Esophagus muscularis mucosa (tissue), 4 donors: ENCODE measurements at regions not wholly inside any gene's neighbourhood (a gene's known extent, or its start where the extent isn't known, plus 50 kb on each side); places are given as distances from the start of the nearest gene placed in this dataset.

Source experiments
- DNase-seq: peaks from one replicate; pipeline ENCODE4 v3.0.0-alpha.2; 2017; ENCODE audit errors: extremely low spot score
- H3K27ac ChIP-seq, 4 donors: fragments of 200-600 bp; sonication (generic); replicated peaks in 1 of 4; 1 replicate in 3 of 4; 2 replicates in 1 of 4; pipeline ENCODE4 v1.5.1; 2016 to 2019; ENCODE audit warnings: mild to moderate bottlenecking in 1 of 4
- H3K27me3 ChIP-seq, 4 donors: fragments of 200-600 bp; sonication (generic); one replicate each; pipeline versions ENCODE4 v1.5.1 to v1.6.0; 2016 to 2019
- H3K36me3 ChIP-seq, 4 donors: fragments of 200-600 bp; sonication (generic); one replicate each; pipeline ENCODE4 v1.5.1; 2016 to 2019
- H3K4me1 ChIP-seq, 4 donors: fragments of 200-600 bp; sonication (generic); one replicate each; pipeline ENCODE4 v1.5.1; 2016 to 2019
- H3K4me3 ChIP-seq, 4 donors: fragments of 200-600 bp; sonication (generic); 1 replicate in 2 of 4; 2 replicates in 2 of 4; pipeline ENCODE4 v1.5.1; 2016 to 2019; ENCODE audit warnings: mild to moderate bottlenecking in 4 of 4, moderate library complexity in 1 of 4
- H3K9me3 ChIP-seq, 4 donors: fragments of 200-600 bp; sonication (generic); 1 replicate in 3 of 4; 2 replicates in 1 of 4; pipeline ENCODE4 v1.5.1; 2016 to 2019
- CTCF ChIP-seq, 3 experiments: fragments of 200-600 bp in 2 of 3; fragments of 450-650 bp in 1 of 3; sonication (generic) in 2 of 3; IDR thresholded peaks; one replicate each; pipeline ENCODE4 v1.5.1; 2017 to 2019; ENCODE audit warnings: antibody characterized with exemption in 3 of 3, mild to moderate bottlenecking in 2 of 3, moderate library complexity in 1 of 3
- EP300 ChIP-seq: sonication (generic); formaldehyde crosslinking; IDR thresholded peaks from one replicate; pipeline ENCODE4 v1.6.1; 2017; ENCODE audit warnings: antibody characterized with exemption
- POLR2A ChIP-seq: fragments of 450-650 bp; IDR thresholded peaks from one replicate; pipeline ENCODE4 v1.6.1; 2017; ENCODE audit warnings: antibody characterized with exemption, moderate library complexity, mild to moderate bottlenecking, low read depth
- POLR2AphosphoS5 ChIP-seq, 2 donors: sonication (generic); formaldehyde crosslinking; IDR thresholded peaks; one replicate each; pipeline ENCODE4 v1.6.1; 2017; ENCODE audit warnings: antibody characterized with exemption in 2 of 2
- WGBS: methylation state at CpG from one replicate; pipeline ENCODE4 v1.1.5; 2018; 5-methylcytosine and 5-hydroxymethylcytosine counted together
- intact Hi-C: fragments of 100-400 bp; cut with DNase I; formaldehyde crosslinking; loops from one replicate; pipeline ENCODE4 v1.15.1; 2023

- Histone ChIP-seq H3K36me3 (no peaks in the 10 kb centered on the region), H3K27me3 (peaks cover 0 to 12% (median 2%) of the 10 kb centered on the region in 4 donors), H3K4me1 (no peaks in the 10 kb centered on the region), H3K4me3 (no peak overlapping the region), H3K27ac (no peak overlapping the region), H3K9me3 (peaks cover 0 to 13% (median 0%) of the 10 kb centered on the region in 4 donors)
- TF ChIP-seq CTCF (IDR thresholded peaks at IDR 0.05): no peak
- no peak for TF ChIP-seq POLR2AphosphoS5 (IDR thresholded peaks at IDR 0.05)
- TF ChIP-seq POLR2A: no peak
- no peak for TF ChIP-seq EP300
- WGBS: 95% methylated on average over 6 of the region's 6 CpGs
- no peak for DNase-seq
- intact Hi-C loops: no loop called here
Measured at GRCh38 chr2:120626566-120626965, 109.1 kb upstream of the GLI2 start.

- no peak for DNase-seq
- Histone ChIP-seq H3K27me3 (peaks cover 0 to 12% (median 2%) of the 10 kb centered on the region in 4 donors), H3K27ac (no peak overlapping the region), H3K4me3 (no peak overlapping the region), H3K4me1 (peaks cover 0 to 5% (median 0%) of the 10 kb centered on the region in 4 donors), H3K36me3 (no peaks in the 10 kb centered on the region), H3K9me3 (peaks cover 0 to 3% (median 0%) of the 10 kb centered on the region in 4 donors)
- intact Hi-C loops: no loop called here
- TF ChIP-seq POLR2AphosphoS5 (IDR thresholded peaks at IDR 0.05): no peak
- no peak for TF ChIP-seq POLR2A
- TF ChIP-seq CTCF (IDR thresholded peaks at IDR 0.05): no peak
- TF ChIP-seq EP300: no peak
- WGBS: 96% methylated on average over 3 of the region's 3 CpGs
Measured at GRCh38 chr2:120628248-120628647, 107.4 kb upstream of the GLI2 start.

DNA sequence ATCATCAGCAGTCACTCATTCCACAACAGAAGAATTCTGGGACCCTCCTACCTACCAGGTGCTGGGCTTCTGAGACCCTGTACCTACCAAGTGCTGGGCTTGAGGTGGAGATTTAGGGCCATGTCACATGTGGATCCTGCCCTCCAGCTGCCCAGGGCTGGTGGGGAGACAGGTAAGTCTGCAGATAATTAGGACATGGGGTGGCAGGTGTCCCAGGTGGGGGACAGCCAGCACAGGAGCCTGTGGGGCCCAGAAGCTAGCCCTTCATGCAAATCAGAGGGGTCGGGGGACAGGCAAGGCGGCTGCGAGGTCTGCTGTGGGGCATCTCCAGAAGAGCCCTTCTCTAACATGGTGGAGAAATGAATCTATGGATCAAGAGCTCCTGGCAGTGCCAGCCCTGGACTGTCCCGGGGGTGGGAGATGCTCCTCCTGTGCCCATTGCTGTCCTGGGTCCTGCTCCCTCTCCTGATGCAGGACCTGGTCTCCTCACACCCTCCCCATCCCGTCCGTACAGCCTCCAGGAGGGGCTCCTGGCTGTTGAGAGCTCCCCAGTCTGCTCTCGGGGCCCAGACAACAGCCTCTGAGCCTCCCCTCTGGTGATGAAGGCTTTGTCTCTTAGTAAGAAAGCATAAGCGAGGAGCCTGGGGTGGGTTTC, 106.3 kb upstream of the GLI2 start:
- intact Hi-C loops: no loop called here
- no peak for TF ChIP-seq POLR2A
- no peak for TF ChIP-seq EP300
- no peak for TF ChIP-seq CTCF (IDR thresholded peaks at IDR 0.05)
- TF ChIP-seq POLR2AphosphoS5 (IDR thresholded peaks at IDR 0.05): no peak
- peaks cover 0 to 3% (median 0%) of the 10 kb centered on the region in 4 donors for H3K9me3 ChIP-seq
- WGBS: 90% methylated on average over 5 of the region's 8 CpGs
- no peaks in the 10 kb centered on the region for H3K36me3 ChIP-seq
- no peak overlapping the region for H3K27ac ChIP-seq
- DNase-seq: no peak
- H3K4me1 ChIP-seq: peaks cover 0 to 6% (median 0%) of the 10 kb centered on the region in 4 donors
- no peak overlapping the region for H3K4me3 ChIP-seq
- peaks cover 0 to 12% (median 2%) of the 10 kb centered on the region in 4 donors for H3K27me3 ChIP-seq

DNA sequence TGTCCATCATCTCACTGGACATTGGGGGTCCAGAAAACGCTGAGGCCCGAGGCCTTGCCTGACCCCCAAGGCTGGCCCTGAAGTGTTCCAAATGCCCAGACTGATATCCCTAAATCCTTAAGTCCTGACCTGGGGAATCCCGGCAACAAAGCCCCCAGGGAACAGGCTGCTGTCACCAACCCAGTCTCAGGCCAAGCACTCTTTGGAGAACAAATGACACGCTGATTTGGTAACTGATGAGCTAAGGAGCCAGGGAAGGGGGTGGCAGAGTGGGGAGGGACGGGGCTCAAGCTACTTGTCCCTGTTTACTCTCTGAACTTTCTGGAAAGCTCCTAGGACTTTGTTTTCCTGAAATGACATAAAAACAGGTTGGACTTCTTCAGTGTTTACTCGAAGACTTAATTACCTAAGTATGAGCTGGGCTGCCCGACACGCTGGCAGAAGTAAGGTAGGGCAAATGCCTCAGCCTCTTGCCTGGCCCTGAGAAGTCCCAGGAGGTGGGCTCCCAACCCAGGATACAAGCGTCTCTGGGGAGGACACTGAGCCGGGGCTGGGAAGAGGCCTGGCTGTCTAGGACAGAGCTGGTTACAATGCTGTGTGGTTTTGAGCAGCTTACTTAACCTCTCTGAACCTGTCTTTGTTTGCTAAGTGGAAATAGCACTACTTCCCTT, 105.5 kb upstream of the GLI2 start:
- Histone ChIP-seq H3K4me3 (no peak overlapping the region), H3K27me3 (peaks cover 0 to 12% (median 2%) of the 10 kb centered on the region in 4 donors), H3K36me3 (no peaks in the 10 kb centered on the region), H3K4me1 (peaks cover 0 to 6% (median 0%) of the 10 kb centered on the region in 4 donors), H3K9me3 (peaks cover 0 to 3% (median 0%) of the 10 kb centered on the region in 4 donors), H3K27ac (no peak overlapping the region)
- 93% methylated on average over 10 of the region's 10 CpGs for WGBS
- TF ChIP-seq POLR2AphosphoS5 (IDR thresholded peaks at IDR 0.05): no peak
- no peak for TF ChIP-seq POLR2A
- TF ChIP-seq CTCF (IDR thresholded peaks at IDR 0.05): no peak
- TF ChIP-seq EP300: no peak
- intact Hi-C loops: no loop called here
- no peak for DNase-seq
